GM21390 (cell line): ENCODE measurements at regions not wholly inside any gene's neighbourhood (a gene's known extent, or its start where the extent isn't known, plus 50 kb on each side); places are given as distances from the start of the nearest gene placed in this dataset.
"Not testable (repeated sequence)": the region's sequence is repeated elsewhere in the genome, so short reads cannot be mapped to it uniquely, and the experiment has no call there.

Experiments
- ATAC-seq: cut with Tn5 transposase; IDR thresholded peaks from one replicate; pipeline ENCODE4 v1.9.1; 2021; ENCODE audit not compliant: unreplicated experiment

- no peak for ATAC-seq
These were observed 209.1 kb upstream of the DAAM1 start for GRCh38 chr14:58979325-58979724.

- ATAC-seq = no peak
These were observed 206.6 kb upstream of the DAAM1 start for GRCh38 chr14:58981840-58982239.

GRCh38 chr14:58985786-58986185 is 202.7 kb upstream of the DAAM1 start:
- no peak for ATAC-seq

GRCh38 chr14:58987591-58987990 is 200.9 kb upstream of the DAAM1 start:
- no peak for ATAC-seq

GRCh38 chr14:58992935-58993334 is 195.5 kb upstream of the DAAM1 start:
- no peak for ATAC-seq

- ATAC-seq = no peak
These were observed 194.3 kb upstream of the DAAM1 start for GRCh38 chr14:58994130-58994529.

GRCh38 chr14:59004012-59004411 is 184.5 kb upstream of the DAAM1 start:
- no peak for ATAC-seq

- ATAC-seq = not testable (repeated sequence)
These were observed 182.3 kb upstream of the DAAM1 start for GRCh38 chr14:59006179-59006578.

- no peak for ATAC-seq
These were observed 178.5 kb upstream of the DAAM1 start for GRCh38 chr14:59009967-59010366.

GRCh38 chr14:59013672-59014298 is 174.7 kb upstream of the DAAM1 start:
- ATAC-seq = no peak

GRCh38 chr14:59015482-59015881 is 173.0 kb upstream of the DAAM1 start:
- ATAC-seq = no peak

GRCh38 chr14:59017285-59017965 is 171.0 kb upstream of the DAAM1 start:
- no peak for ATAC-seq

- no peak for ATAC-seq
These were observed 170.0 kb upstream of the DAAM1 start for GRCh38 chr14:59018460-59018859.

- ATAC-seq = no peak
These were observed 169.5 kb upstream of the DAAM1 start for GRCh38 chr14:59018978-59019377.

GRCh38 chr14:59020382-59020781 is 168.1 kb upstream of the DAAM1 start:
- ATAC-seq = no peak

GRCh38 chr14:59022144-59022543 is 166.3 kb upstream of the DAAM1 start:
- ATAC-seq = no peak

- no peak for ATAC-seq
These were observed 162.4 kb upstream of the DAAM1 start for GRCh38 chr14:59026081-59026480.

GRCh38 chr14:59026640-59027039 is 161.8 kb upstream of the DAAM1 start:
- ATAC-seq = not testable (repeated sequence)

GRCh38 chr14:59028476-59029202 is 159.8 kb upstream of the DAAM1 start:
- peak; percentile 91 for ATAC-seq

- no peak for ATAC-seq
These were observed 155.6 kb upstream of the DAAM1 start for GRCh38 chr14:59032826-59033225.

GRCh38 chr14:59036134-59036533 is 152.3 kb upstream of the DAAM1 start:
- ATAC-seq = no peak

- ATAC-seq = no peak
These were observed 151.4 kb upstream of the DAAM1 start for GRCh38 chr14:59037086-59037485.
